SK-N-SH (cell line): ENCODE measurements at regions not wholly inside any gene's neighbourhood (a gene's known extent, or its start where the extent isn't known, plus 50 kb on each side); places are given as distances from the start of the nearest gene placed in this dataset.

ENCODE experiments used
- CTCF ChIA-PET: fragments of 300-600, 350-600 bp; formaldehyde crosslinking; extraction: SDS; loops from one replicate; lab custom pipeline; 2021; lab: Yijun Ruan, JAX
- POLR2A ChIA-PET: fragments of 350-600 bp; sonication (Branson Sonifier 250); formaldehyde crosslinking; extraction: SDS; loops from one replicate; lab custom pipeline; 2020; ENCODE audit warnings: antibody characterized with exemption, inconsistent platforms; lab: Yijun Ruan, JAX
- DNase-seq: peaks from one replicate; pipeline ENCODE4 v3.0.0; 2012
- H2AFZ ChIP-seq: fragments of 200-600 bp; sonication (generic); 2 replicates; pipeline ENCODE4 v1.8.1; 2016; ENCODE audit warnings: antibody characterized with exemption, mild to moderate bottlenecking, low read depth
- H3F3A ChIP-seq: fragments of 200-600 bp; sonication (generic); replicated peaks from 2 replicates; pipeline ENCODE3; 2016; ENCODE audit warnings: antibody characterized with exemption, mild to moderate bottlenecking; ENCODE audit not compliant: insufficient read depth
- H3K27ac ChIP-seq, 2 experiments: fragments of 200-500 bp in 1 of 2; fragments of 200-600 bp in 1 of 2; sonication (Bioruptor generic) in 1 of 2; sonication (generic), shearing (Covaris generic) in 1 of 2; 2 replicates each; pipeline versions ENCODE4 v1.5.1 to v1.6.1; 2014 to 2016; ENCODE audit warnings: low read depth in 2 of 2, inconsistent platforms in 1 of 2, low read length in 1 of 2, mild to moderate bottlenecking in 1 of 2, mixed read lengths in 1 of 2
- H3K27me3 ChIP-seq: fragments of 200-600 bp; sonication (generic), shearing (Covaris generic); 2 replicates; pipeline ENCODE4 v1.6.1; 2016; ENCODE audit warnings: mixed run types; ENCODE audit not compliant: insufficient read depth
- H3K36me3 ChIP-seq, 2 experiments: fragments of 200-500 bp in 1 of 2; fragments of 200-600 bp in 1 of 2; sonication (Bioruptor generic) in 1 of 2; sonication (generic) in 1 of 2; replicated peaks in 1 of 2; 2 replicates each; pipeline versions ENCODE3 to v1.5.1; 2014 to 2016; ENCODE audit warnings: low read length in 1 of 2, mild to moderate bottlenecking in 1 of 2; ENCODE audit not compliant: insufficient read depth in 2 of 2, control insufficient read depth in 1 of 2
- H3K4me1 ChIP-seq, 2 experiments: fragments of 200-500 bp in 1 of 2; fragments of 200-600 bp in 1 of 2; sonication (Bioruptor generic) in 1 of 2; sonication (generic), shearing (Covaris generic) in 1 of 2; 2 replicates each; pipeline versions ENCODE4 v1.5.1 to v1.6.1; 2014 to 2016; ENCODE audit warnings: low read depth in 1 of 2, low read length in 1 of 2, mixed run types in 1 of 2; ENCODE audit not compliant: insufficient read depth in 2 of 2, control insufficient read depth in 1 of 2
- H3K4me2 ChIP-seq: fragments of 200-600 bp; sonication (generic), shearing (Covaris generic); 2 replicates; pipeline ENCODE4 v1.6.1; 2017; ENCODE audit warnings: mixed run types
- H3K4me3 ChIP-seq, 2 experiments: fragments of 200-500 bp in 1 of 2; fragments of 200-600 bp in 1 of 2; sonication (Bioruptor generic) in 1 of 2; sonication (generic), shearing (Covaris generic) in 1 of 2; 2 replicates each; pipeline versions ENCODE4 v1.5.1 to v1.8.1; 2014 to 2016; ENCODE audit warnings: low read depth in 2 of 2, inconsistent platforms in 1 of 2, low read length in 1 of 2, mild to moderate bottlenecking in 1 of 2, mixed read lengths in 1 of 2, moderate library complexity in 1 of 2
- H3K79me2 ChIP-seq: fragments of 200-600 bp; sonication (generic); 2 replicates; pipeline ENCODE4 v1.8.1; 2017; ENCODE audit warnings: mild to moderate bottlenecking; ENCODE audit not compliant: insufficient read depth
- H3K9ac ChIP-seq: fragments of 200-600 bp; sonication (generic); 2 replicates; pipeline ENCODE4 v1.6.1; 2017; ENCODE audit warnings: mixed run types
- H3K9me2 ChIP-seq: fragments of 200-600 bp; sonication (generic); 2 replicates; pipeline ENCODE4 v1.6.1; 2017; ENCODE audit warnings: mixed run types
- H3K9me3 ChIP-seq: fragments of 200-600 bp; sonication (generic); 2 replicates; pipeline ENCODE4 v1.6.1; 2017; ENCODE audit warnings: mixed run types, mild to moderate bottlenecking, moderate library complexity
- H4K20me1 ChIP-seq: fragments of 200-600 bp; sonication (generic); 2 replicates; pipeline ENCODE4 v1.6.1; 2017; ENCODE audit warnings: mild to moderate bottlenecking, mixed run types; ENCODE audit not compliant: insufficient read depth
- CTCF ChIP-seq: fragments of 200-600 bp; sonication (generic); IDR thresholded peaks from 2 replicates; pipeline ENCODE4 v1.6.1; 2017; ENCODE audit warnings: antibody characterized with exemption, mild to moderate bottlenecking, moderate library complexity
- EP300 ChIP-seq, 2 experiments: IDR thresholded peaks; 2 replicates each; pipeline versions ENCODE4 v1.4.0 to v1.6.1; 2012; ENCODE audit warnings: borderline replicate concordance in 1 of 2, low read depth in 1 of 2, low read length in 1 of 2
- FOXJ3 ChIP-seq: sonication (generic); formaldehyde crosslinking; IDR thresholded peaks from 2 replicates; pipeline ENCODE4 v1.5.1; 2020; ENCODE audit warnings: mild to moderate bottlenecking, missing genetic modification reagents
- NRF1 ChIP-seq: IDR thresholded peaks from 2 replicates; pipeline ENCODE4 v1.6.1; 2012; ENCODE audit warnings: low read depth, mild to moderate bottlenecking, low read length
- PBX3 ChIP-seq: IDR thresholded peaks from 2 replicates; pipeline ENCODE4; 2012
- REST ChIP-seq: IDR thresholded peaks from 2 replicates; pipeline ENCODE4 v1.6.1; 2012; ENCODE audit warnings: mild to moderate bottlenecking, low read depth, low read length, moderate library complexity
- SMC3 ChIP-seq: IDR thresholded peaks from 2 replicates; pipeline ENCODE4 v1.6.1; 2012; ENCODE audit warnings: low read depth, low read length, improper control_type of control experiment
- TCF12 ChIP-seq: IDR thresholded peaks from 2 replicates; pipeline ENCODE4 v1.4.0; 2012
- ZBTB33 ChIP-seq: IDR thresholded peaks from 2 replicates; pipeline ENCODE4 v1.4.0; 2012; ENCODE audit warnings: low read depth, borderline replicate concordance
- WGBS: methylation state at CpG from one replicate; pipeline ENCODE4 v1.1.6; 2017; ENCODE audit warnings: low lambda C conversion rate; 5-methylcytosine and 5-hydroxymethylcytosine counted together

- TF ChIP-seq REST (no peak), PBX3 (no peak), CTCF (no peak), EP300 (IDR thresholded peaks at IDR 0.05; ENCODE audit: borderline replicate concordance in 1 of 2, low read depth in 1 of 2, low read length in 1 of 2) (no peak)
Measured at GRCh38 chr19:28514166-28514565, 698.8 kb downstream of the UQCRFS1 start (continued).

GRCh38 chr19:28511655-28512054 is 701.3 kb downstream of the UQCRFS1 start:
- DNase-seq: no peak
- H3K27ac ChIP-seq: no peak overlapping the region
- TF ChIP-seq ZBTB33 (no peak), NRF1 (no peak), TCF12 (no peak), SMC3 (no peak), FOXJ3 (CRISPR knock-in tag) (no peak)
- H4K20me1 ChIP-seq: no peaks in the 10 kb centered on the region
- POLR2A ChIA-PET: no interaction called here
- H3K36me3 ChIP-seq: no peaks in the 10 kb centered on the region
- H3K9ac ChIP-seq: no peak overlapping the region
- H3K4me2 ChIP-seq: no peak overlapping the region
- no peaks in the 10 kb centered on the region for H3K79me2 ChIP-seq
- H3K4me3 ChIP-seq: no peak overlapping the region
- H2AFZ ChIP-seq: no peak overlapping the region
- no peaks in the 10 kb centered on the region for H3K9me2 ChIP-seq
- no peaks in the 10 kb centered on the region for H3K27me3 ChIP-seq
- CTCF ChIA-PET: no interaction called here
- H3F3A ChIP-seq: no peaks in the 10 kb centered on the region
- H3K4me1 ChIP-seq: no peaks in the 10 kb centered on the region
- 12% methylated on average over 1 of the region's 1 CpG for WGBS
- no peaks in the 10 kb centered on the region for H3K9me3 ChIP-seq
